ENCODE measurements at regions not wholly inside any gene's neighbourhood (a gene's known extent, or its start where the extent isn't known, plus 50 kb on each side); places are given as distances from the start of the nearest gene placed in this dataset.

DNA sequence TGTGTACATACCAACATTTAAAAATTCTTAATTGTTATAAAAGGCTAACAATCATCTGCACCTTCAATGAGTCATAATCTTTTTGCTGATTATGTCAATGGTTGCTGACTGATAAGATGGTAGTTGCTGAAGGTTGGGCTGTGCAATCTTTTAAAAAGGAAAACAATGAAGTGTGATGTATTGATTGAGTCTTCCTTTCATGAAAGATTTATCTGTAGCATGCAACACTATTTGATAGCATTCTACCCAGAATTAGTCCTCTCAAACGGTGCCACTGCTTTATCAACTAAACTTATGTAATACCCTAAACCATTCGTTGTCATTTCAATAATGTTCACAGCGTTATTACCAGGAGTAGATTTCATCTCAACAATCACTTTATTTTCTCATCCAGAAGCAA is 2360.6 kb downstream of the PCDH9 start:
- TF ChIP-seq CTCF (IDR thresholded peaks at IDR 0.05; ENCODE audit: poor library complexity) (no peak), EZH2 (IDR thresholded peaks at IDR 0.05; ENCODE audit: borderline replicate concordance) (no peak), EZH2phosphoT487 (IDR thresholded peaks at IDR 0.05; ENCODE audit: low read depth, severe bottlenecking, unreplicated experiment) (no peak)

Data from hepatocyte (in vitro differentiated cells).